T-helper 17 cell (primary cell): ENCODE measurements at regions not wholly inside any gene's neighbourhood (a gene's known extent, or its start where the extent isn't known, plus 50 kb on each side); places are given as distances from the start of the nearest gene placed in this dataset.

ENCODE experiments used
- ATAC-seq: fragments of 150-1000 bp; cut with Tn5 transposase; 2 replicates; pipeline ENCODE4 v1.10.0; 2021; ENCODE audit warnings: mild to moderate bottlenecking, moderate library complexity
- DNase-seq, 3 donors: peaks; one replicate each; pipeline versions ENCODE4 v3.0.0 to v3.0.0-alpha.2; 2020 to 2021
- H3K9me3 ChIP-seq: one replicate; pipeline ENCODE4 v1.7.0; 2013; ENCODE audit warnings: low read length, mild to moderate bottlenecking; ENCODE audit not compliant: control insufficient read depth, poor library complexity, severe bottlenecking
- H3K27ac Mint-ChIP-seq: one replicate; pipeline ENCODE4 v1.8.0; 2022; ENCODE audit warnings: mild to moderate bottlenecking, moderate library complexity, mixed read lengths
- H3K27me3 Mint-ChIP-seq: one replicate; pipeline ENCODE4 v1.8.0; 2022; ENCODE audit warnings: mixed read lengths
- H3K36me3 Mint-ChIP-seq: one replicate; pipeline ENCODE4 v1.8.0; 2022; ENCODE audit warnings: low read depth, mixed read lengths
- H3K4me1 Mint-ChIP-seq: one replicate; pipeline ENCODE4 v1.8.0; 2022; ENCODE audit warnings: mild to moderate bottlenecking, mixed read lengths
- H3K4me3 Mint-ChIP-seq: one replicate; pipeline ENCODE4 v1.8.0; 2022; ENCODE audit warnings: mild to moderate bottlenecking, moderate library complexity, mixed read lengths

DNA sequence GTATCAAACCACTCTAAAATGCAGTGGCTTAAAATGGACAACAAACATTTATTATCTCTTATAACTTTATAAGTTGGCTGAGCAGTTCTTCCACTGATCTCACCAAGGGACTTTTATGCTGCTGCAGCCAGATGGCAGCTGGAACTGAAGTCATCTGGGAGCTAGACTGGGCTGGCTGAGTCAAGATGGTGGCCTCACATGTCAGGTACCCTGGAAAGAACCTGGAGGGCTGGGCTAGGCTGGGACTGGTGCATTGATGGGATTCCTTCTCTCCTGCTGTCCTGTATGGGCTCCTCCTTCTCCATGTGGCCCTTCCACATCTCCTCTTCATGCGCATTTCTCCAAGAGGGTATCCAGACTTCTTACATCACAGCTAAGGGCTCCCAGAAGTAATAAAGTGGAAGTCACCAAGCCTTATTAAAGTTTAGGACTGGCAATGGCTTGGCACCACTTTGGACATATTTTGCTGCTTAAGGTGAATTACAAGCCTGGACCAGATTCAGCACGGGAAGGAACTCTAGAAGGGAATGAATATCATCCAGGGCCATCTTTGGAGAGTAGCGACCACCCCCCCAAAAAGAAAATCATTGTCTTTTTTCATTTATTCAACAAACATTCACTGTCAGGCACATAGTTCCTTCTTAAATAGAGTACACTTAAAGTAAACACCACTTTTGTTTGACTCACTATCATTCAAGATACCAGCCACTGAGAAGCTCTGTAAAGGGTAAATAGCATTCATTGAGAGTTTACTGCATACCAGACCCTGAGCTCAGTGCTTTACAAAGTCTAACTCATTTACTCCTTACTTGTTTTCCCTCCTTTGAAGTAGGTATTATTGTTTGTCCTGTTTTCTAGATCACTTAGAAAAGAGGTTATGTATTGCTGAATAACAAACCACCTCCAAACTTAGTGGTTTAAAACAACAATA lies 138.0 kb downstream of the ZFP36L2 start:
- H3K27me3 Mint-ChIP-seq, result no peaks in the 10 kb centered on the region
- no peak overlapping the region for H3K27ac Mint-ChIP-seq
- H3K4me3 Mint-ChIP-seq, result no peak overlapping the region
- DNase-seq, result no peak
- H3K9me3 ChIP-seq, result no peaks in the 10 kb centered on the region
- H3K36me3 Mint-ChIP-seq, result no peaks in the 10 kb centered on the region
- H3K4me1 Mint-ChIP-seq, result peaks cover 4% of the 10 kb centered on the region
- ATAC-seq, result no peak

DNA sequence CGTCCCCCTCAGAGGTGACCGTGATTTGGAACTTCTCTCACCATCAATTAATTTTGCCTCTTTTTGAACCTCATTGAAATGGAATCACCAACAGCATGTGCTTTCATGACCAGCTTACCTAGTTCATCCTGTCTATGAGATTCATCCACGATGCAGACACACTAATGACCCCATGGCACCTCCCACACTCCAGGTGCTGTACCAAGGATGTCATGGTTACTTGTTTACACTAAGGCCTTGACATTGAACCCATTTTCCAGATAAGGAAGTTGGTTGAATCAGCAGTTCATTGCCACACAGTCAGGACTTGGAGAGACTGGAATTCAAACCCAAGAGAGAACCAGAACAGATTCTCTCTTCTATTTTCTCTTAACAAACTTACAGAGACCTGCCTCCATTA lies 139.0 kb downstream of the ZFP36L2 start:
- DNase-seq (no peak), ATAC-seq (no peak)
- H3K4me1 Mint-ChIP-seq, result peaks cover 4% of the 10 kb centered on the region
- H3K9me3 ChIP-seq, result no peaks in the 10 kb centered on the region
- H3K27me3 Mint-ChIP-seq, result no peaks in the 10 kb centered on the region
- H3K27ac Mint-ChIP-seq, result no peak overlapping the region
- no peak overlapping the region for H3K4me3 Mint-ChIP-seq
- H3K36me3 Mint-ChIP-seq, result no peaks in the 10 kb centered on the region

DNA sequence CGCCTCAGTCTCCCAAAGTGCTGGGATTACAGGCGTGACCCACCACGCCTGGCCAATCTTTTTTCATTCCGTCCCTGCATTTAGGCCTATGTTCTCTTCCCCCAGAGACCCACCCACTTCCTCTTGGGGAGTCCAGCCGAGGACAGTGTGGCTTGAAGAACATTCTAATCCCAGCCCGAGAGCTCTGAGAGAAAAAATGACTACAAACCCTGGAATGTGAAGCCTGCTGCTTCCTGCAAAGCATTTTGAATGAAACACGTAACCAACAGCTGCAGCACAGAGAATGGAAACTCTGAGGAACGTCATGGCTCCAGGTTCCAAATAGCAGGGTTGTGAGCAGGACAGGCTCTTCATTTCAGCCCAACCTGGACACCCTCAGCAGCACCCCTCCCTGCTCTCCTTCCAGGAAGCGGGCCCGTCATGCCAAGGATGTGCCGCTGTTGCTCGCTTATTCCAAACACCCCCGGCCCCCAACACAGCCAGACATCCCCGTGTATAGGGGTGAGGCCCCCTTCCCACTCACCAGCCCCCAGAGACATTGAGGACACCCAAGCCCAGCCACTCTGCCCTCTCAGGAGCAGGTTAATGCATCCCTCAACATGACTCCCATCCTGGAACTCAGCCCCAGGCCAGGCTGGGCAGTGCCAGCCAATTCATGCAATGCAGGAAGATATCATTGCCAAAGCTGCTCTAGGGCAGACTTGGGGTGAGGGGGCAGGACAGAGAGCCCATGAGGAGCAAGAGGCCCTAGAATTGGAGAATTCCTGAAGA lies 139.8 kb downstream of the ZFP36L2 start:
- no peaks in the 10 kb centered on the region for H3K27me3 Mint-ChIP-seq
- H3K4me1 Mint-ChIP-seq, result peaks cover 4% of the 10 kb centered on the region
- H3K27ac Mint-ChIP-seq, result no peak overlapping the region
- no peak overlapping the region for H3K4me3 Mint-ChIP-seq
- H3K9me3 ChIP-seq, result no peaks in the 10 kb centered on the region
- no peaks in the 10 kb centered on the region for H3K36me3 Mint-ChIP-seq
- ATAC-seq (no peak), DNase-seq (no peak)

DNA sequence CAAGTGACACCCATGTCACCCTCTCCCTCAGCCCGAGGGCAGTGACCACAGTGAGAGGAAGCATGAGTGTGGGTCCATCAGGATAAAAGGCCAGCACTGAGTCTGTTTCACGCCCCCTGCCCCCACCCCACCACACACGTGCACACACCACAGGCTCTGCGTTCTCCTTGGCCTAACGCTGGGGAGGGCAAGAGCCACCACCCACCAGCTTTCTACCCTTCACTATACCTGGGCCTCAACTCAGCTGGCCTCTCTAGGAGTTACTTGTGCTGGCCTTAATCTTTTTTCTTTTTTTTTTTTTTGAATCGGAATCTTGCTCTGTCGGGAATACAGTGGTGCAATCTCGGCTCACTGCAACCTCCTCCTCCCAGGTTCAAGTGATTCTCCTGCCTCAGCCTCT lies 140.5 kb downstream of the ZFP36L2 start:
- H3K9me3 ChIP-seq, result no peaks in the 10 kb centered on the region
- Mint-ChIP-seq H3K4me3 (no peak overlapping the region), H3K36me3 (no peaks in the 10 kb centered on the region), H3K27ac (no peak overlapping the region), H3K4me1 (peaks cover 4% of the 10 kb centered on the region), H3K27me3 (no peaks in the 10 kb centered on the region)
- ATAC-seq (no peak), DNase-seq (no peak)

DNA sequence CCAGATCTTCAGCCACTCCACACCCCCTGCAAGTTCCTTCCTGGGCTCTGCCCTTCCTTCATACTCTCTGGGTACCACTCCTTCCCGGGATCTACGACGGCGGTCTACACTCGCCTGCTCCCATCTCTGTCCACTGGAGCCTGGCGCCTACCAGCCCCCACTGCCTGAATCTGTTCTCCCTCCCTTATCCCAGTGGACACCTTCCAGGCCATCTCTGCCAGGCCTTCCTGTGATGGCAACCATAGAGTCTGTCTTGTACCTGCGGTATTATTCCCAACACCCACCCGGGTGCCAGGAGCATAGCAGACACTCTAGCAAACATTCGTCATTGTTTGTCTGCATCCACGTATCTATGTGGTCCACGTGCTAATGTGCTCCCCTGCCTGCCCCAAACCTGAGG lies 140.9 kb downstream of the ZFP36L2 start:
- no peak overlapping the region for H3K27ac Mint-ChIP-seq
- ATAC-seq, result no peak
- H3K27me3 Mint-ChIP-seq, result no peaks in the 10 kb centered on the region
- no peaks in the 10 kb centered on the region for H3K9me3 ChIP-seq
- no peak overlapping the region for H3K4me3 Mint-ChIP-seq
- peaks cover 4% of the 10 kb centered on the region for H3K4me1 Mint-ChIP-seq
- no peaks in the 10 kb centered on the region for H3K36me3 Mint-ChIP-seq
- no peak for DNase-seq

DNA sequence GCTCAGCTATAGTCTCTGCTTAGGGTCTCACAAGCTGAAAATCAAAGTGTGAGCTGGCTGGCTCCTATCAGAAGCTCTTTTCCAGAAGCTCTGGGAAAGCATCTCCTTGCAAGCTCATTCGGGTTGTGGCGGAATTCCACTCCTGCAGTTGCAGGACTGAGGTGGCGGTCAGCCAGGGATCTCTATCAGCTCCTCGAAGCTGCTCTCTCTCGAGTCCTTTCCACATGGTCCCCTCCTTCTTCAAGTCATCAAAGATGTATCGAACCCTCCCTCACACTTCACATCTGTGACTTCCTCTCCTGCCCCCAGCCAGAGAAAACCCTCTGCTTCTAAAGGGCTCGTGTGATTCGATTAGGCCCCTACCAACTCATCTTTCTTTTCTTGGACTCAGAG lies 141.7 kb downstream of the ZFP36L2 start:
- no peaks in the 10 kb centered on the region for H3K27me3 Mint-ChIP-seq
- no peaks in the 10 kb centered on the region for H3K36me3 Mint-ChIP-seq
- ATAC-seq (no peak), DNase-seq (no peak)
- H3K4me3 Mint-ChIP-seq, result no peak overlapping the region
- H3K27ac Mint-ChIP-seq, result no peak overlapping the region
- no peaks in the 10 kb centered on the region for H3K9me3 ChIP-seq
- peaks cover 4% of the 10 kb centered on the region for H3K4me1 Mint-ChIP-seq

DNA sequence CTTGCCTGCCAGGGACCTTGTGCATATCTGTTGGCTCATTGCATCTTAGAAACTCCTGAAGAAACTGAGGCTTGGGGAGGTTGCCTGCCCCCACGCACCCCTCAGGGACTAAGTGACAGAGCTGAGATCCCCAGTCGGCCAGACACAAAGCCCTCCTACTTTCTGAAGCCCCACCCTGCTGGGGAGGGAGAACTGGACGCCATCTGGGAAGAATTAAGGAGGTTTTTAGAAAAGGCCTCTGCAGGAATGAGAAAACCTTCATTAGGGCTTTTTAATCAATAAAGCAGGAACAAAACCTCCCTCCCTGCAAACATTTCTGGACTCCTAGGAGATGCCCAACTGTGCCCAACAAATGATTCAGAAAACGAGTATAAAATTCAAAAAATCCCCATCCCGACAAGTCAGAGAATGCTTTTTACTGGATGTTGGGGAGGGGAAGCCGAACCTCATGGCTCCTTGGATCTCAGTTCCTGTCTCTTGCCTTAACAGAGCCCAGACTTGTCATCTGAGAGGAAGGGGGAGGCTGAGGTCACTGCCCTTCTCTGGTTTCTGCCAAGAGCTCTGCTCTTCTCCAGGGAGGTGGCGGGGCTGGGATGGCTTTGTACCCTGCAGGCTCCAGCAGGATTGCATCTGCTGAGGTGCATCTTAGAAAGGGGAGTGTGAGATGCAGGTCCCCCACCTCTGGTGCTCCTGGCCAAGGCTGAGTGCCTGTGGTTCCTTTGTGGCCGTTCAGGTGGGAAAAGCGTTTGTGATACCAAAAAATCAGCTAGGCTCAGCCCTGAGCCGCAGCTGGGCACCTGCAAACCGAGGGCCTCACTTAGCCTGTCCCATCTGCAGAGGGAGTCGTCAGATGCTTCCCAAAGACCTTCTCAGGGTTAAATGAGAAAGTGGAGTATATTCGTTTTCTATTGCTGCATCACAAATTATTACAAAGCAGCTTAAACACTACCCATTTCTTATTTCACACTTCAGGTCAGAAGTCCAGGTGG lies 142.4 kb downstream of the ZFP36L2 start:
- no peaks in the 10 kb centered on the region for H3K27me3 Mint-ChIP-seq
- no peaks in the 10 kb centered on the region for H3K36me3 Mint-ChIP-seq
- H3K9me3 ChIP-seq, result no peaks in the 10 kb centered on the region
- H3K27ac Mint-ChIP-seq, result no peak overlapping the region
- ATAC-seq, result no peak
- no peak for DNase-seq
- peaks cover 4% of the 10 kb centered on the region for H3K4me1 Mint-ChIP-seq
- no peak overlapping the region for H3K4me3 Mint-ChIP-seq

DNA sequence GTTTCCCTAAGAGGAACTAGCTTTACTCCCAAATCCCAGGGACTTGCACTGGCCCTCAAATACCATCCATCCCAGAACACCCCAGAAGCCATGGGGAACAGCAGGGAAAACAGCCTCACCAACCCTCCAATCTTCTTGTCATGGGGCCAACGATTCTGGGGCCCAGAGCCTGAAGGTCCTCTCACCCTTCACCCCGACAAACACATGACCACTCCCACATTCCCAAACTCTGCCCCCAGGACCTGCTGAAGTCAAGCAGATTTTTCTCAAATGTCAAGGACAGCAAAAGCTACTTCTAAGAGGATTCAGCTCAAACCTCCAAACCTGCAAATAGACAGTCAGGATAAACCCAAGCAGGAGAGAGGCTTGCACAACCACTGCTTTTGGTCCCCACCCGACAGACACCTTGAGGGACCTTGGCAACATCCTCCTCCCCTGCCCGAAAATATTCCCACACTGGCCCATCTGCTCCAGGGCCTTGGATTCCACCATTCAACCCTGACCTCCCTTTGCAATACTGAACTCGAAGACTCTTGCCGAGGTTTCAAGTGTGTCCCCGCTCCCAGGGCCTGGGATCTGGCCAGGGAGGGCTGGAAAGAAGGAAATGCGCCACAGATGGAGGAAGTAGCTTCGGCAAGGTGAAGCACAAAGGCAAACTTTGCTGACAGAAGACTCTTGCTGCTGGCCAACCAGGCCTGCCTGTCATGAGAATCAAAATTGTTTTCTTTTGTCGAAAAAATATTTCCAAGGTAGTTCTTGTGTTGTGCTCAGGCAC lies 143.3 kb downstream of the ZFP36L2 start:
- H3K36me3 Mint-ChIP-seq, result no peaks in the 10 kb centered on the region
- DNase-seq (no peak), ATAC-seq (no peak)
- no peak overlapping the region for H3K27ac Mint-ChIP-seq
- H3K9me3 ChIP-seq, result no peaks in the 10 kb centered on the region
- H3K4me1 Mint-ChIP-seq, result peaks cover 4% of the 10 kb centered on the region
- no peaks in the 10 kb centered on the region for H3K27me3 Mint-ChIP-seq
- no peak overlapping the region for H3K4me3 Mint-ChIP-seq

DNA sequence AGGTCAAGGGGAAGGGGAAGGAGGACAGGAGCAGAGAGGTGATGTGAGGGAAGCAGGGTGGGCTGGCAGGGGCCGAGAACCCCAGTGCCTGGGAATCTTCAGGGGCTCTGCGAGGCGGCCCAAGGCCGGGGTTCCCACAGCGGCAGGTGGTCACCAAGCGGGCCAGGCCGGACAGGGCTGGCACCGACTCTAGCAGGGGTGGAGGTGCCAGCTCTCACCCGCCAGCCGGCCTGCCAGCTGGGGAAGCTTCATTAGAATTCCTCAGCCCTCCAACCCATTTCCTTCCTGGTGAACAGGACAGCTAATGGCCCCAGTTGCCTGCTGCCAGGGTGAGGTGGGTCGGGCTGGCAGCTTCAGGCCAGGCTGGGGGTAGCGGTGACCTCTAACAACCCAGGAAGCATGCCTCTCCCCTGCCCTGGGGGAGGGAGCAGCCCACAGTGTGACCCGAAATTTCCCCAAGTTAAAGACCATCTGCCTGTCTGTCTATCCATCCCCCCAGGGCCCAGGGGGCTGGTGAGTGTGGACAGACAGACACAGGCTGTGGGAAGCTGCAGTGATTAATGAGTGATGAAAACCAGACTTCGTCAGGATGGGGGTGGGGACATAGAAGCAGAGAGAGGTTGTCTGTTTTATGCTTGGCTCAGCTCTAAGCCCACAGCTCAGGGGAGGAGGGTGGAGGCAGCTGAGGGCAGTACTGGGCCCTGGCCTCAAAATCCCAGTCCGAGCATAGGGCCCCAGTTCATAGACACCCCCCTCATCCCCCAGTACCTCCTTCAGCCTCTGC lies 144.1 kb downstream of the ZFP36L2 start:
- no peak for DNase-seq
- no peak overlapping the region for H3K4me3 Mint-ChIP-seq
- H3K27ac Mint-ChIP-seq, result peak overlapping the region; percentile 45
- no peaks in the 10 kb centered on the region for H3K36me3 Mint-ChIP-seq
- peaks cover 4% of the 10 kb centered on the region for H3K4me1 Mint-ChIP-seq
- H3K9me3 ChIP-seq, result no peaks in the 10 kb centered on the region
- H3K27me3 Mint-ChIP-seq, result no peaks in the 10 kb centered on the region
- ATAC-seq, result no peak

DNA sequence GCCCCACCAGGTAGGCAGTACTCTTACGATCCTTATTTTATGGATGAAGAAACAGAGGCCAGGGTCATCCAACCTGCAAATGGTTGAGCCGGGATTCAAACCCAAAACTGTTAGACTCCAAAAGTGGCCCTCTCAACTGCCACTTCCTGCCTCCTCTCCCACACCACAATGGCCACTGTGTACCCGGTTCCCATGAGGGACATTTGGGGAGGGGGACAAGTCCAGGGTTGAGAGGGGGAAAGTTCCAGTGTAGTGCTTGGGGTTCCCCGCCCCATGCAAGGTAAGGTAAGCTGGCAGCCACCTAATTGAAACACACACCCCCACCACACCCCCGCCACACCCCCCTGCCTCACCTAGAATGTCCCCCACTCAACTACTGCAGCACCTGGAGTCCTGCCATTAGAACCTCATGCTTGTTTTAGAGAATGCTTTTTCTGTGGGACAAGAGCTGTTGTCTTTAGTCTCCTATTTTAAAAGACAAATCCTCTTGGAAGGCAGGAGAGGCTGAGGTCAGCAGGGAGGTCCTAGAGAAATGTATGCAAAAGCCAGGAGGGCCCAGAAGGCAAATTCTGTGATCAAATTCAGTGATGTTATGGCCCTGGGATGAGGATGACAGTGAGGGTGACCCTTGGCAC lies 145.2 kb downstream of the ZFP36L2 start:
- Mint-ChIP-seq H3K27me3 (no peaks in the 10 kb centered on the region), H3K36me3 (no peaks in the 10 kb centered on the region), H3K27ac (peak overlapping the region; percentile 45), H3K4me1 (peaks cover 4% of the 10 kb centered on the region), H3K4me3 (no peak overlapping the region)
- ATAC-seq (no peak), DNase-seq (no peak)
- no peaks in the 10 kb centered on the region for H3K9me3 ChIP-seq

DNA sequence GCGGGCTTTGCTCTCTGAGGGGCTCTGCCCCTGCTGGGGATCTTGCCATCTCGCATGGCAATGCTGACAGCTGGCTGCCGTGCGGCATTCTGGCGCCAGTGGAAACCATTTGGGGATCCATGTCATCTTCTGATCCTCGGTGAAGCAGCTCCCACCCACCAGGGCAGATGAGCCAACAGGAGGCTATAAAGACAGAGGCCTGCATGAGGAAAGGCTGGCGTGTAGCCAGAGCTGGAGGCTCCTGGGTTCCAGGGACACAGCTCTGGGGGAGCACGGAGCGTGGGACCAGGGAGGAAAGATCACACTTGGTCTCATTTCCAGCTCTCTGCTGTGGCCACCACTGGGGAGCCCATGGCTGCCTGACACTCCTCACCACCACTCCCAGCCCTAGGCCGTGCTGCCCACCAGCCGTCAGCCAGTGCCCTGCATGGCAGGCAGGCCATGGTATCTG lies 145.8 kb downstream of the ZFP36L2 start:
- no peak overlapping the region for H3K27ac Mint-ChIP-seq
- no peak for ATAC-seq
- no peak for DNase-seq
- peaks cover 4% of the 10 kb centered on the region for H3K4me1 Mint-ChIP-seq
- H3K36me3 Mint-ChIP-seq, result no peaks in the 10 kb centered on the region
- peak overlapping the region; percentile 73 for H3K4me3 Mint-ChIP-seq
- H3K9me3 ChIP-seq, result no peaks in the 10 kb centered on the region
- no peaks in the 10 kb centered on the region for H3K27me3 Mint-ChIP-seq
